ENCODE measurements at regions not wholly inside any gene's neighbourhood (a gene's known extent, or its start where the extent isn't known, plus 50 kb on each side); places are given as distances from the start of the nearest gene placed in this dataset.

GRCh38 chr9:108322326-108323098, 533.3 kb downstream of the ACTL7B start:
- no peak for DNase-seq

GRCh38 chr9:108316630-108317029, 539.2 kb downstream of the ACTL7B start:
- DNase-seq, result no peak

GRCh38 chr9:108316066-108316465, 539.7 kb downstream of the ACTL7B start:
- no peak for DNase-seq

- DNase-seq, result no peak
These were observed 544.0 kb downstream of the ACTL7B start for GRCh38 chr9:108311745-108312144.

GRCh38 chr9:108310202-108310601, 545.6 kb downstream of the ACTL7B start:
- no peak for DNase-seq

- no peak for DNase-seq
These were observed 555.2 kb downstream of the ACTL7B start for GRCh38 chr9:108300306-108301287.

GRCh38 chr9:108297073-108297472, 558.7 kb downstream of the ACTL7B start:
- DNase-seq, result no peak

- DNase-seq, result no peak
These were observed 559.7 kb downstream of the ACTL7B start for GRCh38 chr9:108296056-108296455.

GRCh38 chr9:108291586-108291932, 564.2 kb downstream of the ACTL7B start:
- DNase-seq, result no peak

GRCh38 chr9:108290839-108291585, 564.8 kb downstream of the ACTL7B start:
- no peak for DNase-seq

- no peak for DNase-seq
These were observed 569.1 kb downstream of the ACTL7B start for GRCh38 chr9:108286638-108287206.

- DNase-seq, result no peak
These were observed 572.1 kb downstream of the ACTL7B start for GRCh38 chr9:108283696-108284095.

- DNase-seq, result peak; percentile 51
These were observed 572.9 kb downstream of the ACTL7B start for GRCh38 chr9:108282872-108283271.

- no peak for DNase-seq
These were observed 574.1 kb downstream of the ACTL7B start for GRCh38 chr9:108281696-108282095.

GRCh38 chr9:108278341-108278740, 577.4 kb downstream of the ACTL7B start:
- DNase-seq, result no peak

GRCh38 chr9:108277216-108277615, 578.6 kb downstream of the ACTL7B start:
- DNase-seq, result no peak

- DNase-seq, result no peak
These were observed 579.9 kb downstream of the ACTL7B start for GRCh38 chr9:108275906-108276305.

GRCh38 chr9:108274971-108275370, 580.8 kb downstream of the ACTL7B start:
- DNase-seq, result peak; percentile 69

GRCh38 chr9:108273988-108274387, 581.8 kb downstream of the ACTL7B start:
- DNase-seq, result peak; percentile 41

GRCh38 chr9:108272349-108272899, 583.4 kb downstream of the ACTL7B start:
- DNase-seq, result peak; percentile 89

- DNase-seq, result peak; percentile 96
These were observed 584.0 kb downstream of the ACTL7B start for GRCh38 chr9:108271646-108272348.

GRCh38 chr9:108271236-108271635, 584.5 kb downstream of the ACTL7B start:
- peak; percentile 65 for DNase-seq

Measured in DMS53 (cell line).